HK-2 (cell line): ENCODE measurements at regions not wholly inside any gene's neighbourhood (a gene's known extent, or its start where the extent isn't known, plus 50 kb on each side); places are given as distances from the start of the nearest gene placed in this dataset.

Experiments
- DNase-seq: peaks from one replicate; pipeline ENCODE4 v3.0.0-alpha.2; 2018; ENCODE audit not compliant: unreplicated experiment

GRCh38 chr2:221693365-221693764, 121.3 kb upstream of the EPHA4 start:
- DNase-seq, result no peak

DNA sequence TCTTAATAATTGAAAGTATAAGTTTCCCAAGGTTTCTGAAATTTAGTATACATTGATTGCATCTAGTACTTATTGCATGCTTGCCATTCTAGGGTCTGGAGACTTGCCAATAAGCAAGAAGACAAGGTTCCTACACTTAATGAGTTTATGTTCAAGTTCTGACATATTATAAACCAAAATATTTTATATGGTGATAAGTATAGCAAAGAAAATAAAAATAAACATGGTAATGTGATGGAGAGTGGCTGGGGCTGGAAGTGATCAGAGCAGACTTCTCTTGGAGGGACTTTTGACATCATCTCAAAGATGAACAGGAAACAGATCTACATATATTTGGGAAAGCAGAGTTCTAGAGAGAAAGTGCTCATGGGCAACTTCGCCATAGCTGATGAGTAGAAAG, 119.5 kb upstream of the EPHA4 start:
- no peak for DNase-seq

- no peak for DNase-seq
Measured at GRCh38 chr2:221689140-221689539, 117.0 kb upstream of the EPHA4 start.

GRCh38 chr2:221680548-221680947, 108.4 kb upstream of the EPHA4 start:
- no peak for DNase-seq

DNA sequence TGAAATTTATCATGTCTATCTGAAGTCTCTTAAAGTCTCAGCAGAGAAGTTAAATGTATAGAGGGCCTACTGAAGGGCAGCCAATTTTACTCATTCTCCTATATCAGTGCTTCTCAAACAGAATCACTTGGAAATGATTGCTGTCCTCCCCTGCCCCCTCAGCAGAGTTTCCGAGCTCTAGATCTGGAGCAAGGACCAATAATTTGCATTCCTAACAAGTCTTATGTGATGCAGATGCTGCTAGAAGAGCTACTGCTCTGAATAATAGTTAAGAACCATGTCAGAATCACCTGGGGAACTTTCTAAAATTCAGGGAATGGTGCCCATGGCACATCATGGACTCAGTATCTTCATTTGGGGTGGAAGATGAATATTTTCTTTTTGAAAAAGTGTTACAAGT, 105.6 kb upstream of the EPHA4 start:
- DNase-seq, result no peak

DNA sequence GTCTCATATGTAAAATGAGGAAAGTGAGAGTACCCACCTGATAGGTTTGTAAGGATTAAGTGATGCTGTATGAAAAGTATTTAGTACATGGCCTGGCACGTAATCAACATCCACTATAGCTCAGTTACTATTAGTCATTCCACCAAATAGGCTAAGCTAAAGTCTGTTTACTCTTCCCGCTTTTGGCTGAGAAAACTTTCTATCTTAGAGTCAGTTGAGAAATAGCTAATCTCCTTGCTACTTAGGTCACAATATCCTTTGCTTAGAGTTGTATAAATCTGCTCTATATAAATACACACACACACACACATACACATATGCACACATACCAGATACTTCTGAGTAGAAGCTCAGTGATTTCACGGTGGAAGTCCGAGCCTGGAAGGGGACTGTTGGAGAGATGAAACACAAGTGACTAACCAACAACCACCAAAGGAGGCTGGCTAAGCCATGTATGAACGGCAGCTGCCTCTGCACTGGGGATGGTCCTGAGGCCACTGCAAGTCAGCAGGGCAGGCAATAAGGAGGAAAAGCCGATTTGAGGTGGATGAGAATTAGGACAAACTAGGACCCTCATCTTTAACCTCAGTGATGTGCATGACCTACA, 104.6 kb upstream of the EPHA4 start:
- no peak for DNase-seq

- DNase-seq, result no peak
Measured at GRCh38 chr2:221675201-221675908, 103.3 kb upstream of the EPHA4 start.

DNA sequence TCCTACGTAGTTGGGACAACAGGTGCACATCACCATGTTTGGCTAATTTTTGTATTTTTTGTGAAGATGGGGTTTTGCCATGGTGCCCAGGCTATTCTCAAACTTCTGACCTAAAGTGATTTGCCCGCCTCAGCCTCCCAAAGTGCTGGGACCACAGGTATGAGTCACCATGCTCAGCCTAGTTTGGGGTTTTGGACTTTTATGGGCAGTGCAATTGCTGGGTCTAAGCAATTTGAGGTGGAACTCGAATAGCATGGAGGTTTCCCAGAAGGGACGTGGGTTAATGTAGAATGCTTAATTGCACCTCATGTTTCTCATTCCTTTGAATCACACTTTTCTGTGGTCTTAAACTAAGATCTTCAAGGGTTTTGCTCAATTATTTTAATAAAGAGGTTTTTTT, 102.3 kb upstream of the EPHA4 start:
- DNase-seq, result no peak

- DNase-seq, result no peak
Measured at GRCh38 chr2:221673248-221673647, 101.1 kb upstream of the EPHA4 start.

DNA sequence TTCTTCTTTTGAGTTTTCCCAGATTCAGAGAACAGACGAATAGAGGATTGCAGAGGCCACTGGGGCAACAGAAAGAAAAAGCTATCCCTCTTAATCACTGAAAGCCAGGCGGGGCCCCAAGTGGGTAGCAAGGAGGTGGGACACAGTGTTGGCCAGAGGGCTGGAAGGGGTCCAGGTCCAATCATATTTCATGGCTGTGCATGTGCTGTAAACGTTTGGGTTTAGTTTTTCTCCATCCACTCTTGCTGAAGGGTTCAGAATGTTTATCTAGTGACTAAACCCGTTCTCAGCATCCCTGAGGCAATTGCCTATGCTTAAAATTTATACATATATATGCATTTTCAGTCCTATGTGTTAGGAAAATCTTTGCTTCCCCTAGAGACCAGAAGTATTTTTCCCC, 99.4 kb upstream of the EPHA4 start:
- DNase-seq, result no peak

GRCh38 chr2:221662689-221663391, 90.7 kb upstream of the EPHA4 start:
- DNase-seq, result no peak

GRCh38 chr2:221657806-221658205, 85.7 kb upstream of the EPHA4 start:
- no peak for DNase-seq

- no peak for DNase-seq
Measured at GRCh38 chr2:221655300-221655699, 83.2 kb upstream of the EPHA4 start.

- no peak for DNase-seq
Measured at GRCh38 chr2:221653182-221653581, 81.1 kb upstream of the EPHA4 start.

DNA sequence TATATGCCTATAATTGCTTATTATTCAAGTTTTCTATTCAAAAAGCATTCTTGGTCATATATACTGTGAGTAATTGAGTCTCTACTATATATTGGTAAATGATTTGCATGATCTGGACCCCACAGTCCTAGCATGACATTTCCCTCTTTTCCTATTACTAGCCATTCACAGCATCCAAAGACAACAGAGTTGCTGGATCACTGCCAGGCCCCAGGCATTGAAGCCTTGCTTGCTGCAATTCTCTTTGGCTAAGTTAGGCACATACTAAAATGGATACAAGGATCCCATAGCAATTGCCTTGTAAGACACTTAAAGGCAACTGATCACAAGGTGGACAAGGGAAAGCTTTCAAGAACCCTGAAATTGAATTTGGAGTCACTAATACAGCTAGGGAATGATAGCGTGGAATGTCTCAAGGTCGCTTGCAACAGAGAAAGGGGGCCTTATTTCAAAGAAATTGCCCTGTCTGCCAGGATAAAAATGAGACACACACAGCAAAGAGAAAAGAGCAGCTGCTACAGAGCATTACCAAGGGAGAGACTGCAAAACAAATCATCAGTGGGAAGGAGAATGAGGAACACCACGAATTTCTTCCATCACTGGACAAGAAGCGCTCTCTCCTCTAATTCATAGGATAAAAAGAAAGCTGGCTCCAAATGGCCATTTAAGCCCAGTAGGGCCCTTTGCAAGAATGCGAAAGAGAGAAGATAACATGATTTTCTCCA, 77.1 kb upstream of the EPHA4 start:
- no peak for DNase-seq

DNA sequence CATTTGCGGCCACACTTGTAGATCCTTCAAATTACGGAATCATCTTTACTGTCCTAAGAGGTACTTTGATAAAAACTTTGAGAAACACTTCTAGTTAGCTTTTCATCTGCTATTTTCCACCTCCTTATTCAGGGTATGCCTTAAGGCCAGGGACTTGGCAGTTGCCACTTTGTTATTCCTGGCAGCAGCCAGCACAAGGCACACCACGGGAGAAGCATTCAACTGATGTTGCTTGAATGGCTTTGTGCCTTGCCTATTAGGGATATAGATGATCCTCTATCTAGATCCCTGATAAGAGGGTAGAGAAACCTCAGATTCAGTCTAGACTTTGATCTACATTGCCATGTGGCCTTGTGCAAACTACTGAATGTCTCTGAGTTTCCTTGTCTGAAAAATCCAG, 70.3 kb upstream of the EPHA4 start:
- no peak for DNase-seq

- DNase-seq, result no peak
Measured at GRCh38 chr2:221641181-221641871, 69.2 kb upstream of the EPHA4 start.

- DNase-seq, result no peak
Measured at GRCh38 chr2:221640686-221641085, 68.6 kb upstream of the EPHA4 start.

DNA sequence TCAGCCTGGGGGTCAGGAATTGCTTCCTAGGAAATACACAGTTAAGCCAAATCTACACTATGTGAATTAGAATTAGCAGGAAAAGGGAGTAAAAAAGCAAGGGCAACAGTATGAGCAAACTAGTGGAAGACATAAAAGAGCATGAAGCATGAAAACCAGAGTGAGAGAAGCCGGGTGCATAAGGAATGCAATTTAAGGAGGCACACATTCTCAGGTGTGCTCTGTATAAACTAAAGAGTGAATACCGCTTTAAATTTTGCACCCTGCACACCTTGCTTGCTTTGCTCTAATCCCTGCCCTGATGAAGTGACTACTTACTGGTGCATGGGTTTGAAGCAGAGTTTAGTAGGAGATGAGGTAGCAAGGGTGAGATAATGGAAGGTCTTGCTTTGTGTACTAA, 65.7 kb upstream of the EPHA4 start:
- no peak for DNase-seq

- peak; percentile 41 for DNase-seq
Measured at GRCh38 chr2:221635949-221636348, 63.8 kb upstream of the EPHA4 start.

GRCh38 chr2:221629468-221629867, 57.4 kb upstream of the EPHA4 start:
- peak; percentile 63 for DNase-seq

GRCh38 chr2:221624475-221624874, 52.4 kb upstream of the EPHA4 start:
- no peak for DNase-seq
